ENCODE measurements at regions not wholly inside any gene's neighbourhood (a gene's known extent, or its start where the extent isn't known, plus 50 kb on each side); places are given as distances from the start of the nearest gene placed in this dataset.

- Histone ChIP-seq H3K4me3 (ENCODE audit: low read depth, low read length) (no peak overlapping the region), H3K27me3 (ENCODE audit: insufficient read depth, low read depth, severe bottlenecking) (no peaks in the 10 kb centered on the region), H3K36me3 (no peaks in the 10 kb centered on the region), H3K27ac (no peak overlapping the region), H3K9me3 (ENCODE audit: severe bottlenecking) (no peaks in the 10 kb centered on the region)
- TF ChIP-seq CTCF (IDR thresholded peaks at IDR 0.05; ENCODE audit: low read depth, low read length): no peak
- no peak for DNase-seq
Observed at GRCh38 chr20:33922224-33922623, 71.5 kb upstream of the RALY start.

GRCh38 chr20:33923740-33924139 lies 70.0 kb upstream of the RALY start:
- H3K4me3 ChIP-seq (ENCODE audit: low read depth, low read length): no peak overlapping the region
- H3K36me3 ChIP-seq: no peaks in the 10 kb centered on the region
- no peak for TF ChIP-seq CTCF (IDR thresholded peaks at IDR 0.05; ENCODE audit: low read depth, low read length)
- no peak overlapping the region for H3K27ac ChIP-seq
- no peaks in the 10 kb centered on the region for H3K27me3 ChIP-seq (ENCODE audit: insufficient read depth, low read depth, severe bottlenecking)
- no peak for DNase-seq
- H3K9me3 ChIP-seq (ENCODE audit: severe bottlenecking): no peaks in the 10 kb centered on the region

- TF ChIP-seq CTCF (IDR thresholded peaks at IDR 0.05; ENCODE audit: low read depth, low read length): no peak
- Histone ChIP-seq H3K9me3 (ENCODE audit: severe bottlenecking) (no peaks in the 10 kb centered on the region), H3K27me3 (ENCODE audit: insufficient read depth, low read depth, severe bottlenecking) (no peaks in the 10 kb centered on the region), H3K36me3 (no peaks in the 10 kb centered on the region), H3K27ac (no peak overlapping the region), H3K4me3 (ENCODE audit: low read depth, low read length) (no peak overlapping the region)
- DNase-seq: no peak
Observed at GRCh38 chr20:33925867-33926266, 67.8 kb upstream of the RALY start.

GRCh38 chr20:33926425-33926824 lies 67.3 kb upstream of the RALY start:
- Histone ChIP-seq H3K27me3 (ENCODE audit: insufficient read depth, low read depth, severe bottlenecking) (no peaks in the 10 kb centered on the region), H3K4me3 (ENCODE audit: low read depth, low read length) (no peak overlapping the region), H3K9me3 (ENCODE audit: severe bottlenecking) (no peaks in the 10 kb centered on the region), H3K27ac (no peak overlapping the region), H3K36me3 (no peaks in the 10 kb centered on the region)
- no peak for TF ChIP-seq CTCF (IDR thresholded peaks at IDR 0.05; ENCODE audit: low read depth, low read length)
- no peak for DNase-seq

- no peak for TF ChIP-seq CTCF (IDR thresholded peaks at IDR 0.05; ENCODE audit: low read depth, low read length)
- Histone ChIP-seq H3K27me3 (ENCODE audit: insufficient read depth, low read depth, severe bottlenecking) (no peaks in the 10 kb centered on the region), H3K4me3 (ENCODE audit: low read depth, low read length) (no peak overlapping the region), H3K36me3 (no peaks in the 10 kb centered on the region), H3K9me3 (ENCODE audit: severe bottlenecking) (no peaks in the 10 kb centered on the region), H3K27ac (peak overlapping the region; percentile 16; the same call in 1 of the 2 replicates)
- no peak for DNase-seq
Observed at GRCh38 chr20:33927724-33928123, 66.0 kb upstream of the RALY start.

GRCh38 chr20:33929917-33930316 lies 63.8 kb upstream of the RALY start:
- H3K36me3 ChIP-seq: no peaks in the 10 kb centered on the region
- H3K9me3 ChIP-seq (ENCODE audit: severe bottlenecking): no peaks in the 10 kb centered on the region
- H3K4me3 ChIP-seq (ENCODE audit: low read depth, low read length): no peak overlapping the region
- TF ChIP-seq CTCF (IDR thresholded peaks at IDR 0.05; ENCODE audit: low read depth, low read length): 0 out of 2 replicates have a peak, but pooled peaks have one; percentile 4
- H3K27ac ChIP-seq: no peak overlapping the region
- DNase-seq: no peak
- H3K27me3 ChIP-seq (ENCODE audit: insufficient read depth, low read depth, severe bottlenecking): no peaks in the 10 kb centered on the region

Measured in WERI-Rb-1 (cell line).